Activated T-helper 1 cell treated with anti-CD3 and anti-CD28 coated beads, Interleukin-12 subunit alpha, Interleukin-12 subunit beta, Interleukin-2, Interleukin-4 antibody, amounts not matched to agents 30 ng/mL and 10 ng/mL and 1 ng/mL, durations not matched to agents 14 hours and 24 hours and 36 hours (primary cell): ENCODE measurements at regions not wholly inside any gene's neighbourhood (a gene's known extent, or its start where the extent isn't known, plus 50 kb on each side); places are given as distances from the start of the nearest gene placed in this dataset.

Experiments
- DNase-seq: peaks from one replicate; pipeline ENCODE4 v3.0.0; 2021; ENCODE audit warnings: low spot score
- H3K27ac Mint-ChIP-seq: one replicate; pipeline ENCODE4 v1.8.0; 2021; ENCODE audit warnings: mild to moderate bottlenecking, mixed read lengths
- H3K27me3 Mint-ChIP-seq: one replicate; pipeline ENCODE4 v1.8.0; 2022; ENCODE audit warnings: mild to moderate bottlenecking, moderate library complexity, mixed read lengths; ENCODE audit not compliant: insufficient read depth
- H3K36me3 Mint-ChIP-seq: one replicate; pipeline ENCODE4 v1.8.0; 2021; ENCODE audit warnings: low read depth, mixed read lengths
- H3K4me1 Mint-ChIP-seq: one replicate; pipeline ENCODE4 v1.8.0; 2021; ENCODE audit warnings: low read depth, mixed read lengths
- H3K4me3 Mint-ChIP-seq: one replicate; pipeline ENCODE4 v1.8.0; 2021; ENCODE audit warnings: mild to moderate bottlenecking, moderate library complexity, mixed read lengths
- H3K9me3 Mint-ChIP-seq: one replicate; pipeline ENCODE4 v1.8.0; 2021; ENCODE audit warnings: mixed read lengths
- intact Hi-C: fragments of 100-400 bp; cut with micrococcal nuclease; formaldehyde crosslinking; loops from one replicate; pipeline ENCODE4 v1.15.1; 2024

GRCh38 chr1:84061336-84061735, 62.4 kb upstream of the TTLL7 start:
- DNase-seq, result no peak
- Mint-ChIP-seq H3K4me3 (no peak overlapping the region), H3K9me3 (no peaks in the 10 kb centered on the region)

GRCh38 chr1:84060781-84061180, 61.8 kb upstream of the TTLL7 start:
- Mint-ChIP-seq H3K36me3 (no peaks in the 10 kb centered on the region), H3K4me1 (no peaks in the 10 kb centered on the region), H3K27ac (no peak overlapping the region), H3K4me3 (no peak overlapping the region), H3K27me3 (peaks cover 19% of the 10 kb centered on the region), H3K9me3 (no peaks in the 10 kb centered on the region)
- intact Hi-C loops, result no loop called here
- DNase-seq, result no peak

More at GRCh38 chr1:84061336-84061735, 62.4 kb upstream of the TTLL7 start:
- intact Hi-C loops, result no loop called here
- Mint-ChIP-seq H3K4me1 (no peaks in the 10 kb centered on the region), H3K36me3 (no peaks in the 10 kb centered on the region), H3K27ac (no peak overlapping the region), H3K27me3 (peaks cover 22% of the 10 kb centered on the region)

- Mint-ChIP-seq H3K4me1 (no peaks in the 10 kb centered on the region), H3K4me3 (no peak overlapping the region), H3K9me3 (no peaks in the 10 kb centered on the region), H3K36me3 (no peaks in the 10 kb centered on the region), H3K27me3 (peaks cover 2% of the 10 kb centered on the region), H3K27ac (no peak overlapping the region)
- intact Hi-C loops, result no loop called here
- DNase-seq, result no peak
These were observed 49.9 kb upstream of the TTLL7 start for GRCh38 chr1:84048820-84049219.
